ENCODE measurements at regions not wholly inside any gene's neighbourhood (a gene's known extent, or its start where the extent isn't known, plus 50 kb on each side); places are given as distances from the start of the nearest gene placed in this dataset.

DNA sequence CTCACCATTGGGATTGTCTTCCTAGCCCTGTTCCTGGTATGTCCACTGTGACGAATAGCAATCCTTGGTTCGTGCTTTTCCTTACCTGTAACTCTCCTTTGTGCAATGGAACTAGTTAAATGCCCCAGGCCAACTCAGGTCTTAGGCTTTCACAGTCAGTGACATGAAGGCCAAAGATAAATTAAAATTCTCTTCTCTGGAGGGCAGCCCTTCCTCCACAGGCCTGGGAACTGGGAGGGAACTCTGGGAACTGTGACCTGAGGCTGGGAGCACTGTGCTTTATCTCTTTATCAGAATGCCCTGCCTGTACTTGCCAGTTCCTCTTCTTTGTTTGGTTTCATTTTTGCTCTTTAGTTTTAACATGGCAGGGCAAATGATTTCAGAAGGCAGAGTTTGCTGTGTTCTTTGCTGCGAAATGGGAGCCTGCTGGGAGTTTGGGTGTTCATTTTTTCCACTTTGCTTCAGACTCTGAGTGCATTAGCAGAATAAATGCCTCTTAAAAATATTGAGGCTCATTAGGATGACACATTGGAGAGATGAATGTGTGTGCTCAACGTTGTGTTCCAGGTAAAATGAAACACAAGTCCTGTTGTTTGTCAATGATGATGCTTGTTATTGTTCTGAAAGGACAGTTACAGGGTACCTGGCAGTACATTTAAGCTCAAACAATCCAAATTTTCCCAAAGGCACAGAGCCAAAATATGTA, 118.1 kb downstream of the NUDT12 start (continued):
- TF ChIP-seq MAFK (IDR thresholded peaks at IDR 0.05; ENCODE audit: low read depth, low read length), result no peak

DNA sequence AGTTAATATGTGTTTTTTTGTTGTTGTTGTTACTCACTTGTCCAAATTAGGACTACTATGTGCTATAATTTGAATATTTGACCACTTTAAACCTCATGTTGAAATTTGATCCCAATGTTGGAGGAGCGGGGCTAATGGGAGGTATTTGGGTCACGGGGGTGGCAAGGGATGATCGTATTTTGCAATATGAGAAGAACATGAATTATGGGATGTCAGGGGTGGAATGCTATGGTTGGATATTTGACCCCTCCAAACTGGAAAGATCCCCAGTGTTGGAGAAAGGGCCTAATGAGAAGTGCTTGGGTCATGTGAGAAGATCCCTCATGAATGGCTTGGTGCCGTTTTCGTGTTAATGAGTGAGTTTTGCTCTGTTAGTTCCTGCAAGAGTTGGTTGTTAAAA, 119.8 kb downstream of the NUDT12 start:
- POLR2A ChIA-PET (ENCODE audit: unreplicated experiment), result no interaction called here
- Histone ChIP-seq H2AFZ (replicated peaks; ENCODE audit: low read length, poor library complexity) (no peak overlapping the region), H3K9ac (ENCODE audit: low read depth, low read length) (no peak overlapping the region), H3K27ac (ENCODE audit: insufficient read depth, low read length) (no peak overlapping the region), H3K56ac (ENCODE audit: extremely low read depth, insufficient read depth, low read length) (no peak overlapping the region), H2BK15ac (ENCODE audit: low read depth, low read length) (no peak overlapping the region), H2BK20ac (ENCODE audit: low read depth, low read length) (no peak overlapping the region), H3K79me1 (ENCODE audit: low read depth in 1 of 2, low read length in 2 of 2) (no peaks in the 10 kb centered on the region), H3K9me3 (ENCODE audit: control insufficient read depth, insufficient read depth, low read length) (peaks cover 2% of the 10 kb centered on the region; the same call in 1 of the 2 replicates), H3K18ac (ENCODE audit: low read depth, low read length) (no peak overlapping the region), H3K9me1 (ENCODE audit: insufficient read depth, low read length) (peaks cover 3% of the 10 kb centered on the region; the same call in 1 of the 2 replicates), H3K14ac (replicated peaks; ENCODE audit: low read depth, low read length) (no peak overlapping the region), H3K4me2 (ENCODE audit: low read depth, low read length) (no peak overlapping the region), H2BK5ac (ENCODE audit: low read depth, low read length, poor library complexity, severe bottlenecking) (no peak overlapping the region), H2BK120ac (ENCODE audit: low read depth, low read length) (no peak overlapping the region), H4K5ac (ENCODE audit: low read depth, low read length) (no peak overlapping the region), H3K4me3 (ENCODE audit: insufficient read depth, low read depth, low read length) (no peak overlapping the region), H3K23ac (ENCODE audit: low read depth, low read length) (no peak overlapping the region), H2AK9ac (replicated peaks; ENCODE audit: low read depth, low read length, poor library complexity) (no peak overlapping the region), H3K4me1 (ENCODE audit: control insufficient read depth, insufficient read depth, low read length) (peaks cover 2% of the 10 kb centered on the region; the same call in 1 of the 2 replicates), H3K36me3 (ENCODE audit: control insufficient read depth, insufficient read depth, low read length) (no peaks in the 10 kb centered on the region), H3K4ac (ENCODE audit: low read depth, low read length) (no peak overlapping the region), H4K8ac (ENCODE audit: low read depth in 2 of 2, low read length in 2 of 2) (no peak overlapping the region), H4K20me1 (ENCODE audit: insufficient read depth, low read length) (no peaks in the 10 kb centered on the region), H2AK5ac (ENCODE audit: low read depth, low read length) (no peak overlapping the region), H4K91ac (ENCODE audit: insufficient read depth, low read depth, low read length) (no peak overlapping the region), H3K27me3 (ENCODE audit: control insufficient read depth, insufficient read depth, low read length) (no peaks in the 10 kb centered on the region)
- dilution Hi-C loops (cut with HindIII; ENCODE audit: low sequenced_read_pairs, unreplicated experiment), result no loop called here
- WGBS, 2 experiments (ENCODE audit: extremely low coverage in 2 of 2, insufficient read length in 1 of 2), result no CpG with 5 or more reads among the region's 5 CpGs
- intact Hi-C loops (cut with micrococcal nuclease), result no loop called here
- CTCF ChIA-PET, result no interaction called here
- TF ChIP-seq RAD21 (IDR thresholded peaks at IDR 0.05; ENCODE audit: low read length) (no peak), MAZ (IDR thresholded peaks at IDR 0.05; ENCODE audit: borderline replicate concordance, low read depth, low read length) (no peak)
- DNase-seq, result no peak
- no peak for ATAC-seq (ENCODE audit: low read depth)
- in situ Hi-C loops (cut with MboI; ENCODE audit: low sequenced_read_pairs), result no loop called here
- no TSS peak for BruUV-seq (replicated peaks)
